CD4-positive, alpha-beta memory T cell (primary cell): ENCODE measurements at regions not wholly inside any gene's neighbourhood (a gene's known extent, or its start where the extent isn't known, plus 50 kb on each side); places are given as distances from the start of the nearest gene placed in this dataset.
"Not testable (repeated sequence)": the region's sequence is repeated elsewhere in the genome, so short reads cannot be mapped to it uniquely, and the experiment has no call there.

Experiments used
- CTCF ChIA-PET: fragments of 350-600 bp; sonication (Branson Sonifier 250); formaldehyde crosslinking; loops from one replicate; lab custom pipeline; 2021; ENCODE audit warnings: inconsistent platforms; ENCODE audit not compliant: partially characterized antibody; lab: Charles Lee
- POLR2A ChIA-PET: fragments of 350-600 bp; sonication (Branson Sonifier 250); formaldehyde crosslinking; loops from one replicate; lab custom pipeline; 2021; ENCODE audit not compliant: partially characterized antibody; lab: Charles Lee
- DNase-seq, 5 donors: peaks; one replicate each; pipeline versions ENCODE4 v3.0.0 to v3.0.0-alpha.2; 2020 to 2022; ENCODE audit warnings: mixed read lengths in 1 of 5
- H3K27ac ChIP-seq: one replicate; pipeline ENCODE4 v1.7.0; 2013; ENCODE audit warnings: low read depth, low read length
- H3K27me3 ChIP-seq: 2 replicates; pipeline ENCODE4 v1.7.0; 2013; ENCODE audit warnings: mild to moderate bottlenecking, low read length, moderate library complexity; ENCODE audit not compliant: insufficient read depth
- H3K36me3 ChIP-seq: 2 replicates; pipeline ENCODE4 v1.7.0; 2013; ENCODE audit warnings: mild to moderate bottlenecking, low read length, moderate library complexity; ENCODE audit not compliant: insufficient read depth
- H3K4me1 ChIP-seq: 2 replicates; pipeline ENCODE4 v1.7.0; 2013; ENCODE audit warnings: mild to moderate bottlenecking, low read length, moderate library complexity; ENCODE audit not compliant: insufficient read depth
- H3K4me3 ChIP-seq, 2 donors: one replicate each; pipeline ENCODE4 v1.7.0; 2013; ENCODE audit warnings: low read length in 2 of 2, mild to moderate bottlenecking in 1 of 2
- H3K9me3 ChIP-seq, 2 donors: one replicate each; pipeline ENCODE4 v1.7.0; 2013; ENCODE audit warnings: low read length in 2 of 2, control low read depth in 1 of 2; ENCODE audit not compliant: control insufficient read depth in 1 of 2
- H3K27ac Mint-ChIP-seq, 7 donors: one replicate each; pipeline ENCODE4 v1.8.0; 2020 to 2021; ENCODE audit warnings: mixed read lengths in 7 of 7, mild to moderate bottlenecking in 6 of 7, inconsistent platforms in 3 of 7, moderate library complexity in 3 of 7
- H3K27me3 Mint-ChIP-seq, 2 donors: one replicate each; pipeline ENCODE4 v1.8.0; 2020 to 2021; ENCODE audit warnings: mixed read lengths in 2 of 2
- H3K36me3 Mint-ChIP-seq, 2 donors: one replicate each; pipeline ENCODE4 v1.8.0; 2020 to 2021; ENCODE audit warnings: mixed read lengths in 2 of 2, inconsistent platforms in 1 of 2, mild to moderate bottlenecking in 1 of 2
- H3K4me1 Mint-ChIP-seq, 4 donors: one replicate each; pipeline ENCODE4 v1.8.0; 2020 to 2021; ENCODE audit warnings: mixed read lengths in 4 of 4, mild to moderate bottlenecking in 1 of 4
- H3K4me3 Mint-ChIP-seq, 8 donors: one replicate each; pipeline ENCODE4 v1.8.0; 2020 to 2021; ENCODE audit warnings: mixed read lengths in 8 of 8, mild to moderate bottlenecking in 7 of 8, moderate library complexity in 6 of 8, inconsistent platforms in 3 of 8
- H3K9me3 Mint-ChIP-seq, 8 donors: one replicate each; pipeline ENCODE4 v1.8.0; 2020 to 2021; ENCODE audit warnings: mixed read lengths in 8 of 8, mild to moderate bottlenecking in 5 of 8, inconsistent platforms in 3 of 8, moderate library complexity in 1 of 8
- intact Hi-C: fragments of 100-400 bp; cut with micrococcal nuclease; formaldehyde crosslinking; loops from one replicate; pipeline ENCODE4 v1.15.1; 2023

DNA sequence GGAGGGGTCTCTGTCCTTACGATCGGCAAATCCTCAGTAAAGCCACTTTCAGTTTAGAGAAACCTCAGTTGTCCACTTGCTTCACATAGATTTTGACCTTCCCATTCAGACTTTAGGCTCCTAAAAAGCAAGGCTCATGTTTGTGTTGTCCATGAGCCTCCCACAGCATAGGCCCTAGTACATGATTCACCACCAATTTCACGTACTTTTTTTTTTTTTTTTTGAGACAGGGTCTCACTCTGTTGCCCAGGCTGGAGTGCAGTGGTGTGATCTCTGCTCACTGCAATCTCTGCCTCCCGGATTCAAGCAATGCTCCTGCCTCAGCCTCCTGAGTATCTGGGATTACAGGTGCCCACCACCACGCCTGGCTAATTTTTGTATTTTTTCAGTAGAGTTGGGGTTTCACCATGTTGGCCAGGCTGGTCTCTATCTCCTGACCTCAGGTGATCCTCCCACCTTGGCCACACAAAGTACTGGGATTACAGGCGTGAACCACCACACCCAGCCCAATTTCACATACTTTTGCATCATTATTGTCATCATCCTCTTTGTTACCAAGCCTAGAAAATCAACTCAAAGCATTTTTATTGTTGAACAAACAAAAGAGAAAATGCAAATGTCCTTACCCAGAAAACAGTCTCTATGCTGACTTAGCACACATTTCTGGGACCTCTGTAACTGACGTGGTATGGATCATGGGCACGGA is 83.8 kb downstream of the VCPKMT start:
- H3K27ac ChIP-seq, H3K9me3 ChIP-seq, H3K4me3 ChIP-seq, DNase-seq, H3K27me3 Mint-ChIP-seq, H3K27me3 ChIP-seq, H3K36me3 ChIP-seq, H3K4me1 ChIP-seq, H3K4me3 Mint-ChIP-seq, intact Hi-C loops, H3K9me3 Mint-ChIP-seq, POLR2A ChIA-PET: not testable (repeated sequence)
- peak overlapping the region in 1 of 7 donors; percentile 60 for H3K27ac Mint-ChIP-seq
- H3K36me3 Mint-ChIP-seq: peaks cover 8 to 25% of the 10 kb centered on the region in 2 donors
- CTCF ChIA-PET: interaction anchor here (0.9 to 1.6 kb wide), 2 partner anchors 31 to 180 kb away, joined by 3 to 4 read pairs; partner anchors contain the start of gene NEMF
- H3K4me1 Mint-ChIP-seq: peaks cover 9 to 33% (median 16%) of the 10 kb centered on the region in 4 donors

DNA sequence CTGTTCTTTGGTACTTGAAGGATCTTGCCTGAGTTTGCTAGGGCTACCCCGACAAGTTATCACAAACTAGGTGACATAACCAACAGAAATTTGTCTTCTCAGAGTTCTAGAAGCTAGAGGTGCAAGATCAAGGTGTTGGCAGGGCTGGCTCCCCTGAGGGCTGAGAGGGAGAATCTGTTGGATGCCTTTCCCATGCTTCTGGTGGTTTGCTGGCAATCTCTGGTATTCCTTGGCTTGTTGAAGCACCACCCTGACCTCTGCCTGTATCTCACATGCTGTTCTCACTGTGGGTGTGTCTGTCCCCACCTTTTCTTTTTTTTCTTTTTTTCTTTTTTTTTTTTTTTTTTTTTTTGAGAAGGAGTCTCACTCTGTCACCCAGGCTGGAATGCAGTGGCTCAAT is 81.2 kb downstream of the VCPKMT start:
- no peaks in the 10 kb centered on the region for H3K27me3 Mint-ChIP-seq
- Histone ChIP-seq H3K9me3 (no peaks in the 10 kb centered on the region), H3K36me3 (no peaks in the 10 kb centered on the region), H3K4me3 (no peak overlapping the region), H3K27me3 (no peaks in the 10 kb centered on the region), H3K27ac (no peak overlapping the region), H3K4me1 (peaks cover 26% of the 10 kb centered on the region)
- no peak overlapping the region for H3K27ac Mint-ChIP-seq
- H3K9me3 Mint-ChIP-seq: no peaks in the 10 kb centered on the region
- no peak for DNase-seq
- CTCF ChIA-PET: interaction anchor here (2.9 to 6.5 kb wide), 2 partner anchors 27 to 172 kb away, joined by 10 to 56 read pairs; no protein-coding TSS in a partner anchor
- H3K4me3 Mint-ChIP-seq: no peak overlapping the region
- peaks cover 26 to 52% (median 39%) of the 10 kb centered on the region in 4 donors for H3K4me1 Mint-ChIP-seq
- H3K36me3 Mint-ChIP-seq: peaks cover 9 to 30% of the 10 kb centered on the region in 2 donors
- POLR2A ChIA-PET: interaction anchor here (13.4 kb wide), 1 partner anchor 34 kb away, joined by 293 read pairs; no protein-coding TSS in a partner anchor
- intact Hi-C loops: no loop called here

DNA sequence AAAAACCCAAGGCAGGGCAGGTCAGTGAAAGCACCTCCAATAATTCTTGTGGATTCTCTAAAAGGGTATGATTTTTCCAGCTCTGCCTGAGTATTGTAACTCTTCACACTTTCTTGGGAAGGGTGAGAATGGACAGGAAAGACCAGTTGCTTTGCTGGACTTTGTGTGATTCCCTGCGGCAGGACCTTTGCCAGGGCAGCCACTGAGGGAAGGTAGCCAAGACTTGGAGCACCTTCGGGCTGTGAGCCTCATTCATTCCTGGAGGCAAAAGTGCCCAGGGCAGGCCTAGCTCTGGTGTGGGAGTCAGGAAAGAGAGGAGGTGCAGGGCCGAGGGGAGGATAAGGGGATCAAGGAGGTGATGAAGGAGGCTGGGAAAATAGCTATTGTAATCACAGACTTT is 80.2 kb downstream of the VCPKMT start:
- Histone ChIP-seq H3K27ac (no peak overlapping the region), H3K36me3 (no peaks in the 10 kb centered on the region), H3K4me1 (peaks cover 36% of the 10 kb centered on the region), H3K4me3 (no peak overlapping the region), H3K9me3 (no peaks in the 10 kb centered on the region), H3K27me3 (no peaks in the 10 kb centered on the region)
- H3K9me3 Mint-ChIP-seq: no peaks in the 10 kb centered on the region
- H3K27ac Mint-ChIP-seq: peak overlapping the region in 1 of 7 donors; percentile 46
- POLR2A ChIA-PET: interaction anchor here (1.3 to 13.4 kb wide), 3 partner anchors 15 to 35 kb away, joined by 3 to 293 read pairs (median 133); no protein-coding TSS in a partner anchor
- CTCF ChIA-PET: interaction anchor here (1.1 to 6.5 kb wide), 3 partner anchors 9 to 173 kb away, joined by 3 to 56 read pairs (median 10); no protein-coding TSS in a partner anchor
- no peak overlapping the region for H3K4me3 Mint-ChIP-seq
- peaks cover 35 to 59% (median 46%) of the 10 kb centered on the region in 4 donors for H3K4me1 Mint-ChIP-seq
- no peaks in the 10 kb centered on the region for H3K27me3 Mint-ChIP-seq
- no peak for DNase-seq
- peaks cover 10 to 24% of the 10 kb centered on the region in 2 donors for H3K36me3 Mint-ChIP-seq
- intact Hi-C loops: no loop called here

DNA sequence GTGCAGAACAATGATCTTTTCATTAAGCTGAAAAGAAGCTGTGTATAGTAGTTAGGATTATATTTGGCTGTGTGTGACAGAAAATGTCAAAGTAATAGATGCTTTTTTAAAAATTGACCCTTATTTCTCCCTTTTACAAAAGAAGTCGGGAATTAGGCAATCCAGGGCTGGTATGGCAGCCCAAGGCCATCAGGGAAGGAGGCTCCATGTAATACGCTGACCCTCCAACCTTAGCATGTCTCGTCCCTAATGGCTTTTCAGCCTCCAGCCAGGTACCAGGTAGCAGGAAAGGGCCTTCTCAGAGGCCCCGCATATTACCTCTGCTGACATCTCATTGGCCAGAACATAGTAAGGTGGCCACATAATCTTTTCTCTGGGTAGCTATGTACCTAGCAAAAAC is 79.7 kb downstream of the VCPKMT start:
- no peaks in the 10 kb centered on the region for H3K27me3 Mint-ChIP-seq
- CTCF ChIA-PET: interaction anchor here (1.1 to 6.5 kb wide), 4 partner anchors 9 to 173 kb away, joined by 3 to 56 read pairs (median 18); no protein-coding TSS in a partner anchor
- peaks cover 9 to 21% of the 10 kb centered on the region in 2 donors for H3K36me3 Mint-ChIP-seq
- H3K4me3 ChIP-seq: no peak overlapping the region
- H3K9me3 Mint-ChIP-seq: no peaks in the 10 kb centered on the region
- peak overlapping the region in 2 of 7 donors; percentile 46 to 57 for H3K27ac Mint-ChIP-seq
- H3K4me3 Mint-ChIP-seq: no peak overlapping the region
- intact Hi-C loops: no loop called here
- H3K36me3 ChIP-seq: no peaks in the 10 kb centered on the region
- POLR2A ChIA-PET: interaction anchor here (1.3 to 13.4 kb wide), 3 partner anchors 15 to 35 kb away, joined by 3 to 293 read pairs (median 133); no protein-coding TSS in a partner anchor
- no peaks in the 10 kb centered on the region for H3K27me3 ChIP-seq
- H3K4me1 ChIP-seq: peaks cover 40% of the 10 kb centered on the region
- no peaks in the 10 kb centered on the region for H3K9me3 ChIP-seq
- no peak overlapping the region for H3K27ac ChIP-seq
- H3K4me1 Mint-ChIP-seq: peaks cover 37 to 61% (median 48%) of the 10 kb centered on the region in 4 donors
- DNase-seq: no peak

DNA sequence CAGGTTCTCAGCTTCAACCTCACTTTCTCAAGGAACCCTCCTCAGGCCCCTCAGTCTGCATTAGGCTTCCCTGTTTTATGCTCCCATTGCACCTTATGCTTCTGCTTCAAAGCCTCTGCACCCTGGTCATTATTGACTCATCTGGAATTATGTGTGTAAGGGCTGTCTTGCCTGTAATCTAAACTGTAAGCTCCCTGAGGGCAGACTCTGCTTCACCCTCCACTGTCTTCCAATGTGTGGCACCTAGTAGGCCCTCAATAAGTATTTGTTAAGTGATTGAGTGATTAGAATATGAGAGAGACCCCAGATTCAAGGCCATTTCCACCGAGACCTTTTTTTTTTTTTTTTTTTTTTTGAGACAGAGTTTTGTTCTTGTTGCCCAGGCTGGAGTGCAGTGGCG is 79.1 kb downstream of the VCPKMT start:
- no peak overlapping the region for H3K27ac ChIP-seq
- CTCF ChIA-PET: interaction anchor here (1.2 to 6.5 kb wide), 7 partner anchors 16 to 174 kb away, joined by 3 to 56 read pairs (median 14); no protein-coding TSS in a partner anchor
- Mint-ChIP-seq H3K27me3 (no peaks in the 10 kb centered on the region), H3K4me1 (peaks cover 38 to 67% (median 53%) of the 10 kb centered on the region in 4 donors), H3K27ac (peak overlapping the region in 4 of 7 donors; percentile 55 to 71 (median 62)), H3K36me3 (peaks cover 9 to 16% of the 10 kb centered on the region in 2 donors), H3K4me3 (peak overlapping the region in 1 of 8 donors; percentile 59), H3K9me3 (no peaks in the 10 kb centered on the region)
- no peaks in the 10 kb centered on the region for H3K36me3 ChIP-seq
- intact Hi-C loops: no loop called here
- POLR2A ChIA-PET: interaction anchor here (0.7 to 13.4 kb wide), 6 partner anchors 10 to 185 kb away, joined by 4 to 293 read pairs (median 22); partner anchors contain the start of gene NEMF
- H3K27me3 ChIP-seq: no peaks in the 10 kb centered on the region
- peaks cover 46% of the 10 kb centered on the region for H3K4me1 ChIP-seq
- H3K9me3 ChIP-seq: no peaks in the 10 kb centered on the region
- no peak overlapping the region for H3K4me3 ChIP-seq
- DNase-seq: no peak

DNA sequence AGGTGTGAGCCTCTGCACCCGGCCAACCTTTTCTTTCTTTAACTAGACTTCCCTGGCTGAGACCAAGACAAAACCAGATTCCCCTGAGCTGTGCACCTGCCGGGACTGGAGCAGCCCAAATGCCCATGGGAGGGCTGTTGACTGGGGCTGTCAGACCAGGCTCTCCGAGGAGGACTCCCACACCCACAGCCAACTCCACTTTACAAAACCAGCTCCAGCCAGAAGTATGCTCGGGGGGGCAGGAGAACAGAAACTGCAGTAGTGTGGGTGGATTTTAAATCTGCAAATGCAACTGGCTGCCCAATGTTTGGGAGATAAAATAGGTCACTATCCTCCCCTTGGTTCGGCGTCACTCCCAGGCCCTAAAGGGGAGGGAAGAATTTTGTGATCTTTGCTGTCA is 78.5 kb downstream of the VCPKMT start:
- Mint-ChIP-seq H3K36me3 (peaks cover 9 to 16% of the 10 kb centered on the region in 2 donors), H3K27ac (peak overlapping the region; percentile 23 to 96 (median 91)), H3K4me1 (peaks cover 38 to 70% (median 54%) of the 10 kb centered on the region in 4 donors), H3K27me3 (no peaks in the 10 kb centered on the region), H3K4me3 (peak overlapping the region in 5 of 8 donors; percentile 13 to 92 (median 76)), H3K9me3 (no peaks in the 10 kb centered on the region)
- Histone ChIP-seq H3K4me1 (peaks cover 52% of the 10 kb centered on the region), H3K9me3 (no peaks in the 10 kb centered on the region), H3K27ac (no peak overlapping the region), H3K36me3 (no peaks in the 10 kb centered on the region), H3K4me3 (peak overlapping the region in 1 of 2 donors; percentile 5), H3K27me3 (no peaks in the 10 kb centered on the region)
- ChIA-PET POLR2A (interaction anchor here (0.6 to 13.4 kb wide), 18 partner anchors 9 to 185 kb away, joined by 3 to 293 read pairs (median 6); partner anchors contain the start of gene NEMF), CTCF (interaction anchor here (1.1 to 6.5 kb wide), 12 partner anchors 16 to 185 kb away, joined by 3 to 56 read pairs (median 8); partner anchors contain the start of gene NEMF)
- intact Hi-C loops: no loop called here
- no peak for DNase-seq
